ENCODE measurements at regions not wholly inside any gene's neighbourhood (a gene's known extent, or its start where the extent isn't known, plus 50 kb on each side); places are given as distances from the start of the nearest gene placed in this dataset.

DNA sequence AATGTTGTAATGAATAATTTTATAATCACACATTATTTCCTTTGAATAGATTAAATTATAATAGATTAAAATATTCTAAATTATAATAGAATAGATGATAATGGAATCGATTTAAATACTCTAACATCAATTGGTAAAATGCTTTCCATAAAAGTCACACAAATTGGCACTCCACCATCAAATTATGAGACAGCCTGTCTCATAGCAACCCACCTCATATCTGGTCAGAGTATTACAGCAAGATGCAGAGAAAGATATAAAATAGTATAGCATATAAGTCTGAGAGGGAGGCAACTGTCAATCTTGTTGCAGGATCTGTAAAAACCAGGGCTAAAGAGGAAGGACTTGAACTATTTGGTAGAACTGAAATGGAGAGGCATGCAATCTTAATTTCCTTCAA is 98.4 kb upstream of the NCKAP5 start:
- 0 out of 4 replicates have a peak, but pooled peaks cover 0 to 7% of the 10 kb centered on the region in 2 experiments for H3K4me1 ChIP-seq (ENCODE audit: control insufficient read depth in 1 of 2, insufficient read depth in 2 of 2, low read depth in 1 of 2, low read length in 1 of 2)
- H3K4me2 ChIP-seq, result 0 out of 2 replicates have a peak overlapping the region, but pooled peaks have one; percentile 21
- peak overlapping the region in 1 of 2 experiments; percentile 63; a peak in 2 of 4 replicates for H3K27ac ChIP-seq (ENCODE audit: low read depth in 2 of 2, low read length in 1 of 2)
- TF ChIP-seq NRF1 (IDR thresholded peaks at IDR 0.05; ENCODE audit: low read depth, low read length) (no peak), YY1 (IDR thresholded peaks at IDR 0.05; ENCODE audit: low read depth) (no peak), FOXM1 (IDR thresholded peaks at IDR 0.05; ENCODE audit: low read depth) (no peak), ELF1 (IDR thresholded peaks at IDR 0.05) (no peak), POLR2AphosphoS5 (IDR thresholded peaks at IDR 0.05; ENCODE audit: low read depth, low read length) (no peak), CHD2 (IDR thresholded peaks at IDR 0.05; ENCODE audit: low read length, partially characterized antibody) (no peak), EZH2phosphoT487 (IDR thresholded peaks at IDR 0.05; ENCODE audit: borderline replicate concordance, low read depth) (no peak), RCOR1 (IDR thresholded peaks at IDR 0.05; ENCODE audit: low read length) (no peak), USF1 (IDR thresholded peaks at IDR 0.05; ENCODE audit: borderline replicate concordance, low read depth) (no peak), EP300 (IDR thresholded peaks at IDR 0.05; ENCODE audit: borderline replicate concordance in 1 of 2, low read depth in 1 of 2, low read length in 1 of 2) (no peak), SIN3A (IDR thresholded peaks at IDR 0.05; ENCODE audit: borderline replicate concordance, low read depth, low read length) (no peak), FOXJ3 (CRISPR knock-in tag; IDR thresholded peaks at IDR 0.05) (no peak), GABPA (IDR thresholded peaks at IDR 0.05; ENCODE audit: low read depth) (no peak), ZBTB33 (IDR thresholded peaks at IDR 0.05; ENCODE audit: borderline replicate concordance, low read depth) (no peak), GATA2 (CRISPR knock-in tag; IDR thresholded peaks at IDR 0.05) (no peak)
- TF ChIP-seq, protein P1, sequence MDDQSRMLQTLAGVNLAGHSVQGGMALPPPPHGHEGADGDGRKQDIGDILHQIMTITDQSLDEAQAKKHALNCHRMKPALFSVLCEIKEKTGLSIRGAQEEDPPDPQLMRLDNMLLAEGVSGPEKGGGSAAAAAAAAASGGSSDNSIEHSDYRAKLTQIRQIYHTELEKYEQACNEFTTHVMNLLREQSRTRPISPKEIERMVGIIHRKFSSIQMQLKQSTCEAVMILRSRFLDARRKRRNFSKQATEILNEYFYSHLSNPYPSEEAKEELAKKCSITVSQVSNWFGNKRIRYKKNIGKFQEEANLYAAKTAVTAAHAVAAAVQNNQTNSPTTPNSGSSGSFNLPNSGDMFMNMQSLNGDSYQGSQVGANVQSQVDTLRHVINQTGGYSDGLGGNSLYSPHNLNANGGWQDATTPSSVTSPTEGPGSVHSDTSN (IDR thresholded peaks at IDR 0.05), result no peak
- no peaks in the 10 kb centered on the region for H4K20me1 ChIP-seq (ENCODE audit: insufficient read depth)
- ChIA-PET POLR2A (no interaction called here), CTCF (no interaction called here)
- H2AFZ ChIP-seq (ENCODE audit: low read depth), result no peak overlapping the region
- DNase-seq, result no peak
- 11% methylated on average over 1 of the region's 1 CpG for WGBS (ENCODE audit: low lambda C conversion rate)
- peak overlapping the region; percentile 40; the same call in 1 of the 2 replicates for H3K9ac ChIP-seq
- H3K79me2 ChIP-seq (ENCODE audit: insufficient read depth), result no peaks in the 10 kb centered on the region
- H3K9me2 ChIP-seq, result no peaks in the 10 kb centered on the region
- peaks cover 11% of the 10 kb centered on the region; the same call in 1 of the 2 replicates for H3K9me3 ChIP-seq
- H3K4me3 ChIP-seq (ENCODE audit: low read depth in 2 of 2, low read length in 1 of 2), result no peak overlapping the region
- no peaks in the 10 kb centered on the region for H3K36me3 ChIP-seq (replicated peaks in 1 of 2; ENCODE audit: control insufficient read depth in 1 of 2, insufficient read depth in 2 of 2, low read length in 1 of 2)
- H3F3A ChIP-seq (replicated peaks; ENCODE audit: insufficient read depth), result peaks cover 10% of the 10 kb centered on the region
- H3K27me3 ChIP-seq (ENCODE audit: insufficient read depth), result no peaks in the 10 kb centered on the region
